ENCODE measurements at regions not wholly inside any gene's neighbourhood (a gene's known extent, or its start where the extent isn't known, plus 50 kb on each side); places are given as distances from the start of the nearest gene placed in this dataset.

DNA sequence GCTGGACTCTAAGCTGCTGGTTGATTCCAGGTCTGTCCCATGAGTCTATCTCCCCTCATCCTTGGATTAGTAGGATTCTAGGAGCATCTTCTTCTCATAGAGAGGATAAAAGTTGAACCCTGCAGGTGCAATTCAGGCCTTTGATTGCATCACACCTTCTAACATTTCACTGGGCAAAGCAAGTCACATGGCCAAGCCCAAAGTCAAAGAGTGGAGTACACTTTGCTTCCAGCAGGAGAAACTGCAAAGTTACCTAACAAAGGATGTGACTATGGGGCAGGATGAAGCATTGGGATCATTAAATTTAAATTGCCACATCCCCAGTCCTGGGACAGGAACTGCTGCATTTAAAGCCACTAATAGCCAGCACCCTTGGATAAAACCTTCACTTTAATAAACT is 51.0 kb upstream of the EGFLAM start:
- DNase-seq, result peak; percentile 20

- DNase-seq, result no peak
Measured at GRCh38 chr5:38202741-38203140, 55.6 kb upstream of the EGFLAM start.

DNA sequence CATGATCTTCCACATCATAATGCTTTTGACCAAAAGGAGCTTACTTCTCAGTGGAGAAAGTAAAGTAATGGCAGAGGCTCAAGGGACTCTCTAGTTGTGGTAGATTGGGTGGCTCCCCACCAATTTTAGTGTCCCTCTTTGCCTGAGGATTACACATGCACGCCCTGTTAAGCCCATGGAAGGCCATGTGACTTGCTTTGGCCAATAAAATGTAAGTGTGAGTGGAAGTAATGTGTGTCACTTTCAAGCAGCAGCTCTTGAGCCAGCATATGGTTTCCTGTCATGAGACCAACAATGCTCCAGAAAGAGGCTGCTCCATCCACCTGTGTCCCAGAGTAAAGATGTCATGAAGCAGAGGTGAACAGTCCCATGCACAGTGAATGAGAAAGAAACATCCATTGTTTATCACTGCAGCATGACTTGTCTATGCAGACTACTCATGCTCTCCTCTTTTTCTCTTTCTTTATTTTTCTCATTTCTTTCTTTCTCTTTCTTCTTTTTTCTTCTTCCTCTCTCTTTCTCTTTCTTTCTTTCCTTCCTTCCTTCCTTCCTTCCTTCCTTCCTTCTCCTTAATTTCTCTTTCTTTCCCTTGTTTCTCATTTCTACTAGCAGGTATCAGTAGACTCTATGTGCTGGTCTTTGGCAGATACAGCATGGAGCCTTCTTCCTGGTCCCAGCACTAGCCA is 57.3 kb upstream of the EGFLAM start:
- no peak for DNase-seq

- DNase-seq, result no peak
Measured at GRCh38 chr5:38197118-38197517, 61.2 kb upstream of the EGFLAM start.

DNA sequence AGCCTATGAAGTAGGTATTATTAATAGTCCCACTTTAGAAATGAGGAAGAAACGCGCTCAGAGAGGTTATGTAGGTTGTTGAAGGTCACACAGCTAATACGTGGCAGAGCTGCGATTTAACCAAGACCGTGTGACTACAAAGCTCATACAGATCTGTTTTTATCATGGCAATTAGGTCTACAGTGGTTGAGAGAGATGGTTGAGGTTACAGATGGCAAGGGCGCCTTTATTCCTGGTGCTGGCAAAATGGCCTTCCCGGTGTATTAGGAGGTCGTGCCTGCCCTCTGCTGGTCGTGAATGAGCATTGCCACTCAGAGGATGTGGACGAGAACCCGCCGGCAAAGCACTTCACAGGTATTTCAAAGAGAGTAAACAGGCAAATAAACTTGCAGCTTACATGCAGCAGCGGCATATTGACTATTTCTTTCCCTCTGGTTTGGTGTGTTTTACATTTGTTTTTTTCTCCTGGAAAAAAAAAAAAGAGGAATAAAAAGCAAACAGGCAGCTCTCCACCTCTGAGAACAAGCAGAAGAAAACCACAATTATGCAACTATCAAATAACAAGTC is 65.3 kb upstream of the EGFLAM start:
- peak; percentile 70 for DNase-seq

GRCh38 chr5:38191693-38192092 is 66.7 kb upstream of the EGFLAM start:
- DNase-seq, result no peak

DNA sequence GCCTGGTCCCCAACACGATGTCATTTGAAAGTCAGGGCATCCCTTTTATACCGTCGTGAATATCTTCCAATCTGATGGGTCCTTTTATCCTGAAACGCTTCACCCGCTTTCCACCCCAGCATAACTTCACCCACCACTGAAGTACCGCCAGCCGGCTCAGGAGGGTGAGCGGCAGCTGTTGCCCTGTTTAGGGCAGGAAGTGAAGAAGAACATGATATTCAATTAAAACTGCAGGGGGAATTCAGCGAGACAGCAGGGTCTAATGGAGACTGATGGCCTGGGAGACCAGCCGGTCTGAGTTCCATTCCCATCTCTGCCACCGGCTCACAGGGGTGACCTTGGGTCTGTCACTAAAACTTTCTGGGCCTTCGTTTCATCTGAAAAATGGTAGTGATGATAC is 68.2 kb upstream of the EGFLAM start:
- DNase-seq, result no peak

DNA sequence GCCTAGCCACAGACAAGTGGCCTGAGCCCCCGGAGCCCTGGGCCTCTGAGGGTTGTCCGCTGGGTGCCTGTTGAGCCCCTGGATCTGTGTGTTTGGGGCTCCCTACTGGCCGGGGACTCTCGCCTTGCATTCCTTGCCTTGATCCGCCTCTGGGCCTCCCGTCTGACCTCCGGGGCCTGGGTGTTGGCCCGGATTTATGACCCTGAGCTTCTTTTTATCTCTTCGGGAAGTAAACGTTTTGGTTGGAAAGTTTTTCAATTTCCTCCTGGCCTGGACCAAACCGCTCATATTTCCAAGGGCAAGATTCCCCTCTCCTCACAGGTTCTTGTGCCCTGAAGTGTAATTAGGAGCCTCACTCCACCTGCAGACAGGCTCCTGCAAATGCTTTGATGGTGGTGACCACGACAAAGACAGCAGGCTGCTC is 69.3 kb upstream of the EGFLAM start:
- DNase-seq, result no peak

GRCh38 chr5:38188591-38188990 is 69.8 kb upstream of the EGFLAM start:
- DNase-seq, result no peak

GRCh38 chr5:38187532-38187931 is 70.8 kb upstream of the EGFLAM start:
- DNase-seq, result no peak

DNA sequence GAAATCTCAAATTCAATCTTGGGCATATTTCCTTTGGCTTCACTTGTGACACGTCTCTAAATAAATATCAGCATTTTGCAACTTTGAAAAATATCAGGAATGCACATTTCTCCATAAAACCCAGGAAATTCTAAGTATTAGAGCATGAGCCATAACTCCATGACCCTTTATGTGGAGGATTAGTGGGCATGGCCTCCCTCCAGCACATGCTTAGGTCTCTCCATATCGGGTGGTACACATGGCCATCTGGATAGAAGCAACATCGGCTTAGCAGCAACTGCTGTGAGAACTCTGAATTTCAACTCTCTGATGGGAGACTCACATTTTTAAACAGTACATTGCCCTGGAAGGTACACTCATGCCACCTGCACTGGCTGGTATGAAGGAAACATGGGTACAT is 73.7 kb upstream of the EGFLAM start:
- no peak for DNase-seq

DNA sequence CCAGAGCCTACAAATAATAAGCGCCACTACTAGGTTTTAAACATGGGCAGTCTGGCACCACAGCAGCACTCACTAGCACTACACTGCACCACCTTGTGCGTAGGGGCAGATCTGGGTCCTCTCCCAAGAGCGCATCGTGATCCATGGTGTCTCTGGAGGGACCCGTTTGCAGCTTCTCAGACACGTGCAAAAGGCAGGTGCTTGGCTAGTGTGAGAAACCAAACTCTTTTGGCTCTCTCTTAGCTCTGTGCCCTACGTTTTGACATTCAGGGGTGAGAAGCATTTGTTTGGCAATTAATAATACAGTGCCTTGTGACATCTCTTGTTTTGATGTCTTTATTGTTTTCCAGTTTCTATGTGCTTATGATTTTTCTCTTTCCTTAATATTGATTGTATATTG is 75.4 kb upstream of the EGFLAM start:
- no peak for DNase-seq

DNA sequence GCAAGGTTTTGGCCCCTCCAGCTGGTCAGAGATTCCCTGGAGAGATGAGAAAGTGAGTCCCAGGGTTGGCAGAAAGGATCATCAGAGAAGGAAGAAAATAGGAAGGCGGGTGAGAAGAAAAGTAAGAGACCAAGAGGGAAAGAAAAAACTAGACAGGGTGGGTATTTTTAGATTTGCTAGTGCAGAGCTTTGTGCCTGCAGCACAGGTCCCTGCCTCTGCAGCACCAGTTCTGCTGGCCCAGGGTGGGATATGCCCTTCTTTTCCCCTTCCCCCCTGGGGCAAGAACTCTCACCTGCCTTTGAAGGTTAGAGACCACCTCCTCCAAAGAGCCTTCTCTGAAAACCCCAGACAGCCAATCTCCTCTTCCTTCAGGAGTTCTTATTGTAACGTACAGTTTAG is 90.3 kb upstream of the EGFLAM start:
- DNase-seq, result no peak

DNA sequence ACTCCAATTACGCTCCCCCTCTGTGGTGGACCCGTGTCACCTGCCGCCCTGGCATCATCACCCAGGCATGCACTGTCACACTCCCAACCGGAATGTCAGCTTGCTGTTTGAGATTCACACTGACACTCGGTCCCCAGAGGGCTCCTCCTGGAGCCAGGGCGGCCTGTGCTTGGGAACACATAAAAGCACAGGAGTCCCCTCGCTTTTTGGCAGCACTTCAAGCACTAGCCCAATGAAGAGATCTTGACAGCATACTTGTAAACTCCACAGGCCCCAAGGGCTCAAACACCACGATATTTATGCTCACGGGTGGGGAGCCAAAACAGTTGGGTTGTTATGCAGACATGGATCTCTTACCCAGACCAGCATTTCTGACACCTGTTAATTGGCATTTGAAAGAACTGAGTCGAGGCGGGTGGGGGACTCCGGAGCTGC is 90.8 kb upstream of the EGFLAM start:
- DNase-seq, result no peak

GRCh38 chr5:38166832-38167231 is 91.5 kb upstream of the EGFLAM start:
- no peak for DNase-seq

DNA sequence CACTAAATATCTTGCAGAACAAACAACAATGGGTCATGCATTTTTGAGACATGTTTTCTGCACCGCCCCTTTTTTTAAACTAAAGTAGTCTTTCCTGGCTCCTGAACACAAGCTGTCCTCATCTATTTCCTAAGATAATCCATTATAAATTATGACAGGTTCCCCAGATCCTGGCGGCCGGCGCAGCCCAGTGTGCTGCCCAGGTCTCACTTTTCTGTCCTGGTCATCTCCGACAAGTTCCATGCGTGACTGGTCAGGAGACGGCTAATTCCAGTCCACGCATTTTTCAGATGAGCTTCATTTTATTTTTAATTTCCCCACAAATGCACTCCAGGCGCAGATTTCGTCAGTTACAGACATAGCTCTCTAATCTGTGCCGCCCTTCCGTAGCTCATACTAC is 92.9 kb upstream of the EGFLAM start:
- no peak for DNase-seq

- DNase-seq, result no peak
Measured at GRCh38 chr5:38164776-38165399, 93.5 kb upstream of the EGFLAM start.

DNA sequence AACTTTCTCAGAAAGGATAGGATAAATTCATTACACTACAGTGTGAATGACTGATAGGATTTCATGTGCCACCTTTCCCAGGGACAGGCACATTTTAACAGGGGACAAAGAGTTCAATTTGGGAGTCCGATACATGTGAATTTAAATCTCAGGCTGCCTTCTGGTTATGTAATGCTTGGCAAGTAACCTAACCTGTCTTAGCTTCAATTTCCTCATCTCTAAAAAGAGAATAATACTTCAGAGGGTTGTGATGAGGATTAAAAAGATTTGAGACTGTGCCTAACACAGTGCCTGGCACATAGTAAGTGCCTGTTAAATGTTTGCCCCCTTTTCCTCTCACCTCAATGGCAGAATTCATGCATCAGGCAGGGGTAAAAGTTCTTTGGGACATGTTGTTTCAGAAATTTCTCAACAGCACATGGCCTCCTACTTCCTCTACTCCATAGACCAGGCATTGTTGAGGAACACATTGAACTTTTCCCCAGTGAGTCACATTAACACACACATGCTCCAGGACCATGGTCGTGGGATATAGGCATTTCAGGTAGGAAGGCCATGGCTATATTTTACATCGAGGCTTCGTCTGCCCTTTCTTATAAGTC is 94.6 kb upstream of the EGFLAM start:
- DNase-seq, result no peak

- DNase-seq, result no peak
Measured at GRCh38 chr5:38162625-38163024, 95.7 kb upstream of the EGFLAM start.

DNA sequence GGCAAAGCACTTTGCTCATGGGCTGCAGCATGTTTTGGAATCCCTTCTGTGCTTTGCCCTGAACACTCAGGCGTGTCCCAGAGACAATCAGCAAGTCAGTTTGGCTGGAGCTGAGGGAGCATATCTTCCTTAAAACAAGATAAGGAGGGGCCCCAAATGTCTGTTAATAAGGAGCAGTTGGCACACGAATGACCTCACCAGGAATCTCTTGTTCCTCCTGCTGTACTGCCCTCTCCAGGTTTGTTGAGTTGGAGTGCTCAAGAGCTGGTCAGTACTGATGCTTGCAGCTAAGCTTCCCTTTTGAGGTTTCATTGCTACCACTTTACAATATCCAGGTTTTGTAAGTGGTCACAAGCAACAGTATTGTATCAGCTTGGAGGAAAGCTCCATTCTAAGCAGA is 101.3 kb upstream of the EGFLAM start:
- peak; percentile 3 for DNase-seq

GRCh38 chr5:38154615-38155204 is 103.6 kb upstream of the EGFLAM start:
- DNase-seq, result no peak

DNA sequence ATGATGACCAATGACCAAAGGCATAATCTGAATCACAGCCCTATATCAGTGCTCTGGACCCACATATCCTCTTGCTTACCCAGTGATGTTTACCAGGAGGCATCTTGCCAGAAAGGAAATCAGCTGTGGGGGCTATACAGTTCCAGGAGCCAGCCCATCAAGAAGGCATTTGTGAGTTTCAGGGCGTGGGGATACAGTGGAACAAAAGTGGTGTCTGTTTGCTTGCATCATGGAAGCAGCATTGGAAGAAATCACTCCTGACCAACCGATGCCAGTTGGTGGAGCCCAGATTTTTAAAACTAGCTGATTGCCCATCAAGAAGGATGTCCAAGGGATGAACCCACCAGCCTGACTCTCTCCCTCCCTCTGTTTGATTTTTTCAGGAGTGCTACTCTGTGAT is 106.5 kb upstream of the EGFLAM start:
- no peak for DNase-seq

DNA sequence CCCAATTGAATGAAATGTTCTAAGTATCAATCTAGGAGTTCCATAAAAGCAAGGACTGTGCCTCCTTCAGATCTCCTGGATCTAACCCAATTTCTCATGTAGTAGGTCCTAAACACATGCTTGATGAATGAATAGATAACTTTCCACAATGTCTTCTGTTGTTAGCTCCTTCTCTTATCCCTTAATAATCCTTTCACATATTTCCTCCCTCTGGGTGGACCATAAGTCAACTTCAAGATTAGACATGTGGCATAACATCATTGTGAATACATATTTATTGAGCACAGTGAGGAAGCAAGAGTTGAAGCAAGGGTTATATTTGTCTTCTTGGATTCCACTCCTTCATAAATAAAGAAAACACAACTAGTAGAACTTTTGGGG is 108.6 kb upstream of the EGFLAM start:
- no peak for DNase-seq

Data from OCI-M1 (cell line).